ENCODE measurements at regions not wholly inside any gene's neighbourhood (a gene's known extent, or its start where the extent isn't known, plus 50 kb on each side); places are given as distances from the start of the nearest gene placed in this dataset.

- Histone ChIP-seq H4K91ac (ENCODE audit: insufficient read depth, low read depth, low read length) (no peak overlapping the region), H2BK20ac (ENCODE audit: low read depth, low read length) (no peak overlapping the region), H3K4ac (ENCODE audit: low read depth, low read length) (no peak overlapping the region), H3K9me3 (ENCODE audit: control insufficient read depth, insufficient read depth, low read length) (peaks cover 12% of the 10 kb centered on the region), H4K20me1 (ENCODE audit: insufficient read depth, low read length) (no peaks in the 10 kb centered on the region), H3K4me3 (ENCODE audit: insufficient read depth, low read depth, low read length) (no peak overlapping the region), H3K56ac (ENCODE audit: extremely low read depth, insufficient read depth, low read length) (no peak overlapping the region), H4K5ac (ENCODE audit: low read depth, low read length) (no peak overlapping the region), H3K23ac (ENCODE audit: low read depth, low read length) (no peak overlapping the region), H3K79me1 (ENCODE audit: low read depth in 1 of 2, low read length in 2 of 2) (no peaks in the 10 kb centered on the region), H2AK5ac (ENCODE audit: low read depth, low read length) (no peak overlapping the region), H4K8ac (ENCODE audit: low read depth in 2 of 2, low read length in 2 of 2) (no peak overlapping the region), H2BK120ac (ENCODE audit: low read depth, low read length) (no peak overlapping the region), H2AK9ac (replicated peaks; ENCODE audit: low read depth, low read length, poor library complexity) (no peak overlapping the region), H3K4me2 (ENCODE audit: low read depth, low read length) (no peak overlapping the region), H3K18ac (ENCODE audit: low read depth, low read length) (no peak overlapping the region), H3K27ac (ENCODE audit: insufficient read depth, low read length) (no peak overlapping the region), H3K14ac (replicated peaks; ENCODE audit: low read depth, low read length) (no peak overlapping the region), H3K36me3 (ENCODE audit: control insufficient read depth, insufficient read depth, low read length) (no peaks in the 10 kb centered on the region), H2AFZ (replicated peaks; ENCODE audit: low read length, poor library complexity) (no peak overlapping the region), H3K9me1 (ENCODE audit: insufficient read depth, low read length) (no peaks in the 10 kb centered on the region), H2BK5ac (ENCODE audit: low read depth, low read length, poor library complexity, severe bottlenecking) (no peak overlapping the region), H3K4me1 (ENCODE audit: control insufficient read depth, insufficient read depth, low read length) (no peaks in the 10 kb centered on the region), H3K9ac (ENCODE audit: low read depth, low read length) (no peak overlapping the region), H2BK15ac (ENCODE audit: low read depth, low read length) (no peak overlapping the region), H3K27me3 (ENCODE audit: control insufficient read depth, insufficient read depth, low read length) (no peaks in the 10 kb centered on the region)
- ChIA-PET POLR2A (ENCODE audit: unreplicated experiment) (no interaction called here), CTCF (no interaction called here)
- DNase-seq (no peak), ATAC-seq (ENCODE audit: low read depth) (no peak)
- dilution Hi-C loops (cut with HindIII; ENCODE audit: low sequenced_read_pairs, unreplicated experiment) (no loop called here), intact Hi-C loops (cut with micrococcal nuclease) (no loop called here), in situ Hi-C loops (cut with MboI; ENCODE audit: low sequenced_read_pairs) (no loop called here)
- no TSS peak for BruUV-seq (replicated peaks)
- no CpG with 5 or more reads among the region's 3 CpGs for WGBS, 2 experiments (ENCODE audit: extremely low coverage in 2 of 2, insufficient read length in 1 of 2)
- TF ChIP-seq MXI1 (IDR thresholded peaks at IDR 0.05; ENCODE audit: borderline replicate concordance, low read depth, low read length) = no peak
- TF ChIP-seq CEBPB (IDR thresholded peaks at IDR 0.05; ENCODE audit: low read depth, low read length) = no peak
- TF ChIP-seq RAD21 (IDR thresholded peaks at IDR 0.05; ENCODE audit: low read length) = no peak
- no peak for TF ChIP-seq MAZ (IDR thresholded peaks at IDR 0.05; ENCODE audit: borderline replicate concordance, low read depth, low read length)
- TF ChIP-seq BHLHE40 (IDR thresholded peaks at IDR 0.05; ENCODE audit: low read depth, low read length) = no peak
- TF ChIP-seq CTCF (conservative IDR thresholded peaks at IDR 0.05; ENCODE audit: low read depth, low read length) = no peak
- no peak for TF ChIP-seq NFE2L2 (IDR thresholded peaks at IDR 0.05; ENCODE audit: low read depth, low read length)
- no peak for TF ChIP-seq MAFK (IDR thresholded peaks at IDR 0.05; ENCODE audit: low read depth, low read length)
- no peak for TF ChIP-seq ELK1 (IDR thresholded peaks at IDR 0.05; ENCODE audit: borderline replicate concordance, low read depth, low read length)
These were observed 1013.2 kb upstream of the PHF14 start for GRCh38 chr7:9960460-9960859.

All from IMR-90 (cell line).